Caco-2 (cell line): ENCODE measurements at regions not wholly inside any gene's neighbourhood (a gene's known extent, or its start where the extent isn't known, plus 50 kb on each side); places are given as distances from the start of the nearest gene placed in this dataset.

ENCODE experiments used
- BruUV-seq: library from RNA; stranded (reverse); fragments of 400-500 nt; replicated peaks from 2 replicates; lab custom pipeline; 2021; lab: Mats Ljungman, UMichigan
- CTCF ChIA-PET: fragments of 300-600 bp; sonication (Branson Sonifier 250); formaldehyde crosslinking; loops from one replicate; lab custom pipeline; 2022; ENCODE audit warnings: antibody characterized with exemption; lab: Charles Lee
- POLR2A ChIA-PET: fragments of 300-600 bp; sonication (Branson Sonifier 250); formaldehyde crosslinking; loops from one replicate; lab custom pipeline; 2022; ENCODE audit warnings: antibody characterized with exemption; lab: Charles Lee
- DNase-seq, 2 experiments: peaks; one replicate each; pipeline versions ENCODE4 v3.0.0 to v3.0.0-alpha.2; 2020 to 2022
- H3K27me3 ChIP-seq: replicated peaks from 2 replicates; pipeline ENCODE4 v1.6.0; 2011; ENCODE audit warnings: low read length; ENCODE audit not compliant: control insufficient read depth, insufficient read depth
- H3K36me3 ChIP-seq: 2 replicates; pipeline ENCODE4 v1.5.1; 2011; ENCODE audit warnings: low read length; ENCODE audit not compliant: control insufficient read depth, insufficient read depth
- H3K4me1 ChIP-seq: fragments of 250-450 bp; sonication (Bioruptor Pico); 2 replicates; pipeline ENCODE4 v1.5.1; 2020; ENCODE audit warnings: mild to moderate bottlenecking
- H3K4me3 ChIP-seq: 2 replicates; pipeline ENCODE4 v1.5.1; 2011; ENCODE audit warnings: low read depth, mild to moderate bottlenecking, control low read depth, low read length
- H3K9me3 ChIP-seq: fragments of 250-450 bp; sonication (Bioruptor Pico); 2 replicates; pipeline ENCODE4 v1.5.1; 2020; ENCODE audit warnings: mild to moderate bottlenecking, moderate library complexity
- H3K27ac Mint-ChIP-seq: one replicate; pipeline ENCODE4 v1.8.0; 2022; ENCODE audit warnings: mixed read lengths; ENCODE audit not compliant: unreplicated experiment
- H3K27me3 Mint-ChIP-seq: one replicate; pipeline ENCODE4 v1.8.0; 2022; ENCODE audit warnings: mixed read lengths; ENCODE audit not compliant: insufficient read depth, unreplicated experiment
- H3K36me3 Mint-ChIP-seq: one replicate; pipeline ENCODE4 v1.8.0; 2022; ENCODE audit warnings: mild to moderate bottlenecking, mixed read lengths; ENCODE audit not compliant: insufficient read depth, unreplicated experiment
- H3K4me1 Mint-ChIP-seq: one replicate; pipeline ENCODE4 v1.8.0; 2022; ENCODE audit warnings: low read depth, mixed read lengths; ENCODE audit not compliant: unreplicated experiment
- H3K4me3 Mint-ChIP-seq: one replicate; pipeline ENCODE4 v1.8.0; 2022; ENCODE audit warnings: mild to moderate bottlenecking, moderate library complexity, mixed read lengths; ENCODE audit not compliant: unreplicated experiment
- H3K9me3 Mint-ChIP-seq: one replicate; pipeline ENCODE4 v1.8.0; 2022; ENCODE audit warnings: mixed read lengths; ENCODE audit not compliant: unreplicated experiment
- intact Hi-C: fragments of 100-400 bp; cut with micrococcal nuclease; formaldehyde crosslinking; loops from one replicate; pipeline ENCODE4 v1.10.0; 2022; ENCODE audit not compliant: unreplicated experiment
- TF ChIP-seq, protein P1 (sequence below), 2 experiments: fragments of 200-600 bp in 1 of 2; IDR thresholded peaks; 1 replicate in 1 of 2; 2 replicates in 1 of 2; pipeline versions ENCODE4 v1.5.1 to v1.8.0; 2011 to 2022; ENCODE audit warnings: antibody characterized with exemption in 1 of 2, control low read depth in 1 of 2, inconsistent platforms in 1 of 2, low read depth in 1 of 2, low read length in 1 of 2, mild to moderate bottlenecking in 1 of 2, moderate library complexity in 1 of 2; ENCODE audit not compliant: insufficient read depth in 1 of 2, severe bottlenecking in 1 of 2, unreplicated experiment in 1 of 2

DNA sequence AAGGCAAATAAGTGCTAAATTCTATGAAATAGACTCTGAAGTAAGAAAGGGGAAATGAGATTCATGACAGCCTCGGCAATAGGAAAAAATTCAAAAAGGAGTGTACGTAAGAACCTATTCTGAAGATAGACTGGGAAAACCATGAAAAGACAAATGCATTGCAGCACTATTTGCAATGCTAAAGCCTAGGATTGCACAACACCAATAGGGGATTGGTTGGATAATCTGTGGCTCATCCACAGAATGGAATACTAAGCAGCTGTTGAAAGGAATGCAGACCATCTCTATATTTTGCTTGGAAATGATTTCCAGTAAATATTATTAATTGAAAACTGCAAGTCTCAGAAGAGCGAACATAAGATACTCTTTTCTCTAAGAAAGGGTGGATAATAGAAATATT is 91.7 kb upstream of the CLMP start:
- no peak overlapping the region for H3K4me3 Mint-ChIP-seq
- H3K4me1 Mint-ChIP-seq, result no peaks in the 10 kb centered on the region
- H3K9me3 ChIP-seq, result no peaks in the 10 kb centered on the region; the same call in 1 of the 2 replicates
- H3K36me3 ChIP-seq, result no peaks in the 10 kb centered on the region
- H3K27ac Mint-ChIP-seq, result no peak overlapping the region
- H3K4me3 ChIP-seq, result no peak overlapping the region
- peaks cover 3% of the 10 kb centered on the region; the same call in 1 of the 2 replicates for H3K27me3 ChIP-seq
- no peaks in the 10 kb centered on the region for H3K9me3 Mint-ChIP-seq
- no TSS peak for BruUV-seq
- H3K27me3 Mint-ChIP-seq, result peaks cover 32% of the 10 kb centered on the region
- TF ChIP-seq, protein P1, sequence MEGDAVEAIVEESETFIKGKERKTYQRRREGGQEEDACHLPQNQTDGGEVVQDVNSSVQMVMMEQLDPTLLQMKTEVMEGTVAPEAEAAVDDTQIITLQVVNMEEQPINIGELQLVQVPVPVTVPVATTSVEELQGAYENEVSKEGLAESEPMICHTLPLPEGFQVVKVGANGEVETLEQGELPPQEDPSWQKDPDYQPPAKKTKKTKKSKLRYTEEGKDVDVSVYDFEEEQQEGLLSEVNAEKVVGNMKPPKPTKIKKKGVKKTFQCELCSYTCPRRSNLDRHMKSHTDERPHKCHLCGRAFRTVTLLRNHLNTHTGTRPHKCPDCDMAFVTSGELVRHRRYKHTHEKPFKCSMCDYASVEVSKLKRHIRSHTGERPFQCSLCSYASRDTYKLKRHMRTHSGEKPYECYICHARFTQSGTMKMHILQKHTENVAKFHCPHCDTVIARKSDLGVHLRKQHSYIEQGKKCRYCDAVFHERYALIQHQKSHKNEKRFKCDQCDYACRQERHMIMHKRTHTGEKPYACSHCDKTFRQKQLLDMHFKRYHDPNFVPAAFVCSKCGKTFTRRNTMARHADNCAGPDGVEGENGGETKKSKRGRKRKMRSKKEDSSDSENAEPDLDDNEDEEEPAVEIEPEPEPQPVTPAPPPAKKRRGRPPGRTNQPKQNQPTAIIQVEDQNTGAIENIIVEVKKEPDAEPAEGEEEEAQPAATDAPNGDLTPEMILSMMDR (IDR thresholded peaks at IDR 0.05; ENCODE audit: insufficient read depth in 1 of 2, low read depth in 1 of 2, low read length in 1 of 2, severe bottlenecking in 1 of 2, unreplicated experiment in 1 of 2), result no peak
- intact Hi-C loops, result no loop called here
- H3K36me3 Mint-ChIP-seq, result no peaks in the 10 kb centered on the region
- ChIA-PET CTCF (no interaction called here), POLR2A (no interaction called here)
- DNase-seq, result no peak
- H3K4me1 ChIP-seq, result no peaks in the 10 kb centered on the region

DNA sequence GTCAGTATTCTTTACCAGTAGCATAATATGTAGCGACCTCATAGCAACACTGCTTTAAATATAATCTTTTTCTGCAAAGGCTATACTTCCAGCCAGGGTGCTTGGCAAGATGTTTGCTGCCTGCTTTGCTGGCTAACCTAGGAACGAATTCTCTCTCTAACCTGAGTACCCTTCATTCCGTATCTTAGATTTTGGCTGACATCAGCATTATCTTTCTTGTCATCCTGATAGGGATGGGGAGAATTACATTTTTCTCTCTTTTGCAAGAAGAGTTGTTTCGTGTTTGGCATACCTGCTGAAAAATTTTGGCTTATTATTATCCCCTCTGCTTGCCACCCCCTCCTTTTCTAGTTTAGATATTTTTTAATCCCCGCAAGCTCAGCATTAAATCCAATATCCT is 91.2 kb upstream of the CLMP start:
- CTCF ChIA-PET, result no interaction called here

DNA sequence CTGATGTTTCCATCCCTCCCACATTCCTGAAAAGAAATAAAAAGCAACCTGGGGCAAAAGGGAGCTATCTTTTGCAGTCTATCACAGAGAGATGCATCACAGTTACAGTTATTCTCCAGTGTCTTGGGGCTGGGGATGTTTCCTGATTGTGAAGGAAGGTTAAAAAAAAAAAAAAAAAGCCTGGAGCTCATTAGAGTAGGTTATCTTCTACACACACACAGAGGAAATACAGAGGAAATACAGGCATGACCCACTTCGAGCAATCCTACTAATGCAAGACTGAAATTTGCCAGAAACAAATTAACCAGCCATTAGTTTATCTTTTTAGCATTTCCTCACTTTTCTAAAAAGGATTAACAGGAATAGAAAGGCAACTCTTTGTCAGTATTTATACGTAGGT is 89.4 kb upstream of the CLMP start:
- Mint-ChIP-seq H3K36me3 (no peaks in the 10 kb centered on the region), H3K27ac (no peak overlapping the region), H3K4me3 (no peak overlapping the region), H3K27me3 (peaks cover 33% of the 10 kb centered on the region), H3K9me3 (no peaks in the 10 kb centered on the region), H3K4me1 (no peaks in the 10 kb centered on the region)
- H3K9me3 ChIP-seq, result no peaks in the 10 kb centered on the region; the same call in 1 of the 2 replicates
- POLR2A ChIA-PET, result no interaction called here
- CTCF ChIA-PET, result interaction anchor here (0.5 to 0.6 kb wide), 2 partner anchors 12 to 18 kb away, joined by 3 to 4 read pairs; no protein-coding TSS in a partner anchor
- BruUV-seq, result no TSS peak
- TF ChIP-seq, protein P1 (IDR thresholded peaks at IDR 0.05; ENCODE audit: insufficient read depth in 1 of 2, low read depth in 1 of 2, low read length in 1 of 2, severe bottlenecking in 1 of 2, unreplicated experiment in 1 of 2), result no peak
- H3K36me3 ChIP-seq, result no peaks in the 10 kb centered on the region
- no peak overlapping the region for H3K4me3 ChIP-seq
- intact Hi-C loops, result no loop called here
- H3K27me3 ChIP-seq, result no peaks in the 10 kb centered on the region
- DNase-seq, result no peak
- no peaks in the 10 kb centered on the region for H3K4me1 ChIP-seq

More for the DNA sequence above, 91.2 kb upstream of the CLMP start:
- peaks cover 30% of the 10 kb centered on the region for H3K27me3 Mint-ChIP-seq
- no peak overlapping the region for H3K4me3 Mint-ChIP-seq
- POLR2A ChIA-PET, result no interaction called here
- TF ChIP-seq, protein P1 (IDR thresholded peaks at IDR 0.05; ENCODE audit: insufficient read depth in 1 of 2, low read depth in 1 of 2, low read length in 1 of 2, severe bottlenecking in 1 of 2, unreplicated experiment in 1 of 2), result no peak
- no TSS peak for BruUV-seq
- no peak for DNase-seq
- H3K36me3 Mint-ChIP-seq, result no peaks in the 10 kb centered on the region
- no peak overlapping the region for H3K27ac Mint-ChIP-seq
- Histone ChIP-seq H3K9me3 (no peaks in the 10 kb centered on the region; the same call in 1 of the 2 replicates), H3K36me3 (no peaks in the 10 kb centered on the region), H3K4me3 (no peak overlapping the region), H3K4me1 (no peaks in the 10 kb centered on the region), H3K27me3 (peaks cover 1% of the 10 kb centered on the region; the same call in 1 of the 2 replicates)
- no peaks in the 10 kb centered on the region for H3K4me1 Mint-ChIP-seq
- intact Hi-C loops, result no loop called here
- no peaks in the 10 kb centered on the region for H3K9me3 Mint-ChIP-seq
